ENCODE measurements at regions not wholly inside any gene's neighbourhood (a gene's known extent, or its start where the extent isn't known, plus 50 kb on each side); places are given as distances from the start of the nearest gene placed in this dataset.

DNA sequence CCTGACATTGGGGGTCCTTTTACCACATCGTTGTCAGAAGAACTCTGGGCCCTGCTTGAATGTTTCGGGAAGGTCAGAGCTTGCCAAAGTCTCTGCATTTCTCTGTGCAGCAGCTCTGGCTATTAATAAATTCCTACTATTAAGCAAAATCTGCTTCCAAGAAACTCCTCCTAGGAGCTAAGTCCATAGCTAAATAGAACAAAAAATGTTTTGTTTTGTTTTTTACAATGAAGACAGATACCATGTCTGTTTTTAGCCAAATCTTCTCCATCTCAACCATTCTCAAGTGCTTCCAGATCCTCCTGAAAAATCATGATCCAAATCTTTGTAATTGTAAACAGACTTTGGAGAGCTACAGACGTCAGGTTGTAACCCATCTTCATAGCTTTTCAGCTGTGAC lies 161.6 kb downstream of the SPATA18 start:
- TF ChIP-seq, protein P1, sequence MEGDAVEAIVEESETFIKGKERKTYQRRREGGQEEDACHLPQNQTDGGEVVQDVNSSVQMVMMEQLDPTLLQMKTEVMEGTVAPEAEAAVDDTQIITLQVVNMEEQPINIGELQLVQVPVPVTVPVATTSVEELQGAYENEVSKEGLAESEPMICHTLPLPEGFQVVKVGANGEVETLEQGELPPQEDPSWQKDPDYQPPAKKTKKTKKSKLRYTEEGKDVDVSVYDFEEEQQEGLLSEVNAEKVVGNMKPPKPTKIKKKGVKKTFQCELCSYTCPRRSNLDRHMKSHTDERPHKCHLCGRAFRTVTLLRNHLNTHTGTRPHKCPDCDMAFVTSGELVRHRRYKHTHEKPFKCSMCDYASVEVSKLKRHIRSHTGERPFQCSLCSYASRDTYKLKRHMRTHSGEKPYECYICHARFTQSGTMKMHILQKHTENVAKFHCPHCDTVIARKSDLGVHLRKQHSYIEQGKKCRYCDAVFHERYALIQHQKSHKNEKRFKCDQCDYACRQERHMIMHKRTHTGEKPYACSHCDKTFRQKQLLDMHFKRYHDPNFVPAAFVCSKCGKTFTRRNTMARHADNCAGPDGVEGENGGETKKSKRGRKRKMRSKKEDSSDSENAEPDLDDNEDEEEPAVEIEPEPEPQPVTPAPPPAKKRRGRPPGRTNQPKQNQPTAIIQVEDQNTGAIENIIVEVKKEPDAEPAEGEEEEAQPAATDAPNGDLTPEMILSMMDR (IDR thresholded peaks at IDR 0.05), result no peak
- no peak for TF ChIP-seq MXD4 (CRISPR knock-in tag; IDR thresholded peaks at IDR 0.05; ENCODE audit: borderline replicate concordance)
